Lung (tissue), 11 donors: ENCODE measurements at regions not wholly inside any gene's neighbourhood (a gene's known extent, or its start where the extent isn't known, plus 50 kb on each side); places are given as distances from the start of the nearest gene placed in this dataset.

ENCODE experiments used
- ATAC-seq: fragments of 200-7000 bp; cut with Tn5 transposase; one replicate; pipeline ENCODE4 v1.9.1; 2020; ENCODE audit warnings: moderate number of reproducible peaks; ENCODE audit not compliant: insufficient read depth, low FRiP score
- DNase-seq, 3 donors: peaks; one replicate each; pipeline ENCODE4 v3.0.0-alpha.2; 2013 to 2017
- H3K27ac ChIP-seq, 2 donors: one replicate each; pipeline ENCODE4 v1.5.1; 2013; ENCODE audit warnings: mild to moderate bottlenecking in 2 of 2, moderate library complexity in 2 of 2, control low read depth in 1 of 2, inconsistent platforms in 1 of 2, low read depth in 1 of 2, low read length in 1 of 2
- H3K27me3 ChIP-seq, 3 donors: one replicate each; pipeline ENCODE4 v1.5.1; 2013; ENCODE audit warnings: low read length in 2 of 3; ENCODE audit not compliant: control insufficient read depth in 3 of 3, insufficient read depth in 3 of 3
- H3K36me3 ChIP-seq, 4 donors: one replicate each; pipeline ENCODE4 v1.5.1; 2013; ENCODE audit warnings: low read length in 4 of 4, mild to moderate bottlenecking in 1 of 4, moderate library complexity in 1 of 4; ENCODE audit not compliant: control insufficient read depth in 4 of 4, insufficient read depth in 4 of 4
- H3K4me1 ChIP-seq, 5 donors: one replicate each; pipeline ENCODE4 v1.5.1; 2013; ENCODE audit warnings: low read length in 5 of 5, mild to moderate bottlenecking in 2 of 5, moderate library complexity in 1 of 5; ENCODE audit not compliant: control insufficient read depth in 5 of 5, insufficient read depth in 5 of 5
- H3K4me3 ChIP-seq: one replicate; pipeline ENCODE4 v1.5.1; 2013; ENCODE audit warnings: mild to moderate bottlenecking, control low read depth, moderate library complexity
- H3K9ac ChIP-seq, 2 donors: one replicate each; pipeline ENCODE4 v1.5.1; 2013; ENCODE audit warnings: low read length in 2 of 2, control low read depth in 1 of 2; ENCODE audit not compliant: insufficient read depth in 1 of 2
- H3K9me3 ChIP-seq, 4 donors: one replicate each; pipeline ENCODE4 v1.5.1; 2013; ENCODE audit warnings: low read length in 3 of 4, mild to moderate bottlenecking in 1 of 4, moderate library complexity in 1 of 4; ENCODE audit not compliant: control insufficient read depth in 4 of 4, insufficient read depth in 3 of 4
- WGBS, 2 donors: extraction: QIAGEN DNeasy Blood & Tissue Kit; methylation state at CpG; one replicate each; pipeline ENCODE4 v1.1.7; 2013; 5-methylcytosine and 5-hydroxymethylcytosine counted together
- TF ChIP-seq, protein P1 (sequence below): IDR thresholded peaks from 2 replicates; pipeline ENCODE4 v1.5.1; 2012; ENCODE audit warnings: mild to moderate bottlenecking; ENCODE audit errors: control extremely low read depth, extremely low read depth
- donor health status: control.
- donor health status: control.
- donor health status: Bipolar disorder and iron deficiency.
- donor health status: healthy.
- donor health status: DM: yes; HTN: yes; CAD: no.

DNA sequence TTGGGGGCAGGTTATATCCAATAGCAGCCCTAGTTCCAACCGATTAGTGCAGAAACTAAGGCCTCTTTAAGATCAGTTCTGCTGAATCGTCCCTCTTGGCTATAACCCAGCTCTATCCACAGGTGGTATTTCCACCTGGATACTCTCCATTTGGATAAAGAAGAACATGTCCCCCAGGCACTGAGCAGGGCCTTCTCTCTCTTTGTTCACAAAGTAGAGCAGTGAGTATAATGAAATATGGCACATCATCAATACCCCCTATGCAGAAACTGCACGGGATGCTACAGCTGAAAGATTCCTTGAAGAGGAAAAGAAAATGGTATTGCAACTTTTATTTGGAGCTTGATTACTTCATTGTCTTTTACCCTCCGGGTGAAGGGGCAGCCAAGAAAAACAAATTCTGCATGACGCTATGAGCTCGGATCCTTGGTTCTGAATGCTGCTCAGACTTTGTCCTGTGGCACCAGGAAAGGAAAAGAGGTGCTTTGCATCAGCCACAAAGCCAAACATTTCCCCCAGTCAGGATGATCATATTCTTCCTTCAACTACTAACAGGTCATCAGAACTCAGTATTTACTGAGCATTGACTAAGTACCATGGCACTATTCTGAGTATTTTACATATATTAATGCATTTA lies 399.7 kb downstream of the NPIPA8 start:
- Histone ChIP-seq H3K9ac (no peak overlapping the region), H3K27me3 (no peaks in the 10 kb centered on the region), H3K4me3 (no peak overlapping the region), H3K9me3 (no peaks in the 10 kb centered on the region), H3K36me3 (no peaks in the 10 kb centered on the region), H3K27ac (no peak overlapping the region), H3K4me1 (no peaks in the 10 kb centered on the region)
- WGBS, 2 donors: 77 to 90% methylated on average over 6 of the region's 6 CpGs
- ATAC-seq (no peak), DNase-seq (no peak)
- TF ChIP-seq, protein P1, sequence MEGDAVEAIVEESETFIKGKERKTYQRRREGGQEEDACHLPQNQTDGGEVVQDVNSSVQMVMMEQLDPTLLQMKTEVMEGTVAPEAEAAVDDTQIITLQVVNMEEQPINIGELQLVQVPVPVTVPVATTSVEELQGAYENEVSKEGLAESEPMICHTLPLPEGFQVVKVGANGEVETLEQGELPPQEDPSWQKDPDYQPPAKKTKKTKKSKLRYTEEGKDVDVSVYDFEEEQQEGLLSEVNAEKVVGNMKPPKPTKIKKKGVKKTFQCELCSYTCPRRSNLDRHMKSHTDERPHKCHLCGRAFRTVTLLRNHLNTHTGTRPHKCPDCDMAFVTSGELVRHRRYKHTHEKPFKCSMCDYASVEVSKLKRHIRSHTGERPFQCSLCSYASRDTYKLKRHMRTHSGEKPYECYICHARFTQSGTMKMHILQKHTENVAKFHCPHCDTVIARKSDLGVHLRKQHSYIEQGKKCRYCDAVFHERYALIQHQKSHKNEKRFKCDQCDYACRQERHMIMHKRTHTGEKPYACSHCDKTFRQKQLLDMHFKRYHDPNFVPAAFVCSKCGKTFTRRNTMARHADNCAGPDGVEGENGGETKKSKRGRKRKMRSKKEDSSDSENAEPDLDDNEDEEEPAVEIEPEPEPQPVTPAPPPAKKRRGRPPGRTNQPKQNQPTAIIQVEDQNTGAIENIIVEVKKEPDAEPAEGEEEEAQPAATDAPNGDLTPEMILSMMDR: no peak

DNA sequence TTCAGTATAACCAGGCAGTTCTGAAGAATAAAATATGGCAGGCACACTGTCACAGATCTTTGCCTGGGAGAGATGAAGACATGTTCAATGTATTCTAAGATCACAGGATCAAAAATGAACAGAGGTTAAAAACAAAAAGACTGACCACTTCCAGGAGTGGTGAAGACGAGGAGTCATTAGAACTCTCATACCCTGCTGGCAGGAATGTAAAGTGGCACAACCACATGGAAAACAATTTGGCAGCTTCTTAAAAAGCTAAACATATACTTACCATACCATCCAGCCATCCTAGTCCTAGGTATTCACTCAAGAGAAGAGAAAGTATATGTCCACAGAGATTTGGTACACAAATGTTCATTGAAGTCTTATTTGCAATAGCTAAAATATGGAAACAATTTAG lies 406.3 kb downstream of the NPIPA8 start:
- ATAC-seq (no peak), DNase-seq (no peak)
- no peaks in the 10 kb centered on the region for H3K36me3 ChIP-seq
- no peaks in the 10 kb centered on the region for H3K9me3 ChIP-seq
- no peak overlapping the region for H3K4me3 ChIP-seq
- no peak overlapping the region for H3K9ac ChIP-seq
- H3K27me3 ChIP-seq: no peaks in the 10 kb centered on the region
- H3K27ac ChIP-seq: no peak overlapping the region
- TF ChIP-seq, protein P1: no peak
- H3K4me1 ChIP-seq: no peaks in the 10 kb centered on the region
- 25 to 81% methylated on average over 1 of the region's 1 CpG for WGBS, 2 donors

DNA sequence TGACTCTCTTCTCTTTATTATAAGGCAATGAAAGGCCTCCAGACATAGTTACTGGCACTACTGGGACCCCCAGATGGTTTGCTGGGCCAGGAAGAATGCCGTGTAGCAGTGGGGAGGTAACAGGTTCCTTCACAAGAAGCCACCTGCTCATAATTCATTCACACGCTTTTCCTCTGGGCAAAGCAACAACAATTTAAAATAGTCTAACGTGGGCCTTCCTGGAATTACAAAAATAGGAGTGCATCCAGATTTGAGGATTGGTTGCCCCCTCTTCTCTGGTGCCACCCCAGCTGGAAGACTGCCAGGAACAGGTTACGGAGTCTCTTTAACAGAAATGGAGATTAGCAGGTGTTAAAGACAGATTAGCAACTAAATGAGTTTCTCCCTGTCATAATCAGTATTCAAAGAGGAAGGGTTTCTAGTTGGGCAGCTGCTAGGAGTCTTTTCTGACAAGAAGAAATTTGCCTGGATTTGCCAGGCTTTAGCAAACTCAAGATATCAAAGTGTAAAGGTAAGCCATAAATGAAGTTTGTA lies 409.6 kb downstream of the NPIPA8 start:
- ATAC-seq: no peak
- TF ChIP-seq, protein P1: no peak
- H3K9me3 ChIP-seq: no peaks in the 10 kb centered on the region
- H3K4me3 ChIP-seq: no peak overlapping the region
- 47 to 50% methylated on average over 4 of the region's 4 CpGs for WGBS, 2 donors
- no peaks in the 10 kb centered on the region for H3K4me1 ChIP-seq
- no peak overlapping the region for H3K27ac ChIP-seq
- no peak for DNase-seq
- H3K9ac ChIP-seq: no peak overlapping the region
- H3K36me3 ChIP-seq: no peaks in the 10 kb centered on the region
- H3K27me3 ChIP-seq: no peaks in the 10 kb centered on the region

DNA sequence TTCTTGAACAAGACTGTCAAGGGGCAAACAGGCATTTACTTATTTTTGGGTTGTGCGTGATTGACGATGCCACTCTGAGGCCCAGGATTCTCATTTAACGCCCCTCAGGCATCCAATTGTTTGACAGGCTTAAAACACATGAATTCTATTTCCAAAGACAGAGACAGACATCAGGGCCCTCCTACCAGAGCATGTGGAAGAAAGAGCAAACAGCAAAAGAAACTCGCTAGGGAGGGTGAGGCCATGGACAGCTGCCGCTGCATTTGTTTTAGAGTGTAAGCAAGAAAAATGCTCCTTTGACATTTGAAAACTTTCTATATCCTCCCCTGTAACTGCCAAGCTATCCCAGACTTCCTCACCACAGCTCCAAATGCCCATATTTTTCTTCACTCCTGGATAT lies 410.1 kb downstream of the NPIPA8 start:
- Histone ChIP-seq H3K36me3 (no peaks in the 10 kb centered on the region), H3K27ac (no peak overlapping the region), H3K4me1 (no peaks in the 10 kb centered on the region), H3K9ac (no peak overlapping the region), H3K27me3 (no peaks in the 10 kb centered on the region), H3K9me3 (peaks cover 0 to 3% (median under 1%) of the 10 kb centered on the region in 4 donors), H3K4me3 (no peak overlapping the region)
- DNase-seq (no peak), ATAC-seq (no peak)
- TF ChIP-seq, protein P1: no peak
- WGBS, 2 donors: 79 to 86% methylated on average over 5 of the region's 5 CpGs
